ENCODE measurements at regions not wholly inside any gene's neighbourhood (a gene's known extent, or its start where the extent isn't known, plus 50 kb on each side); places are given as distances from the start of the nearest gene placed in this dataset.

DNA sequence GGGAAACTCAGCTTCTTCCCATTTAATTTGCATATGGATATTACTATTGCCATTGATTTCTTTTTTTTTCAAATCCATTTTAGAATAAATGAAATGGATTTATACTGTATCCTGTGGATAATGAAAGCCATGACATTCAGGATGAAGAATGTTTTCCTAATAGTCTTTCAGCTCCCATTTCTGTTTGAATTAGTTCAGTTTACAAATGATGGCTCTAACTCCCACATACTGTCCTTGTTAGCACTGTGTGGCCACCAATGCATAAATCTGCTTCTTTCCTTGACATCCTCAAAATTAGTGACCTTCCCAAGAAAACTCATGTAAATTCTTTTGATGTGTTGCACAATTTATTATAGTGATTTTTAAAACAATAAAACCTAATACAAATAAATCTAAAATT, 693.2 kb upstream of the GJE1 start:
- H3K9me3 ChIP-seq (ENCODE audit: control insufficient read depth, insufficient read depth, low read length) = no peaks in the 10 kb centered on the region
- H3K27me3 ChIP-seq (ENCODE audit: control insufficient read depth, insufficient read depth, low read length) = no peaks in the 10 kb centered on the region
- no peak for DNase-seq (ENCODE audit: low read depth, low spot score)
- H3K4me1 ChIP-seq (ENCODE audit: control insufficient read depth, insufficient read depth, low read length) = no peaks in the 10 kb centered on the region
- H3K36me3 ChIP-seq (ENCODE audit: control insufficient read depth, insufficient read depth, low read length) = no peaks in the 10 kb centered on the region
- H3K27ac ChIP-seq (ENCODE audit: low read length) = no peak overlapping the region
- H3K4me3 ChIP-seq (ENCODE audit: low read length) = no peak overlapping the region

DNA sequence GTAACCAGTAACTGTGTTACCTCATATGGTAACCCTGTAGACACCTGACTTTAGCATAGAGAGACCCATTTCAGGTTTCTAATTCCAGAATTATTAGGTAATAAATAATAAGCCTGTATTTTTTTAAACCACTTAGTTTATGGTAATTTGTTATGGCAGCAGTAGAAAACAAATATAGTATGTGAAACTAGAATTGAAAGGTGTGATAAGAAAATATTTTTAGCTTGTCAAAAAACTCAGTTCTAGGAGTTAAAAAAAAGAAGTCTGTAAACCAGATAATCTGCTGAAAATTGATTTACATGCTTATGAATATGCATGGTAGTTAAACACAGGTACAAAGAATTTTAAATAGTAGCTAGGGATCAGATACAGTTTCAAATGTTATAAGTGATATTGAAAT, 695.0 kb upstream of the GJE1 start:
- no peaks in the 10 kb centered on the region for H3K9me3 ChIP-seq (ENCODE audit: control insufficient read depth, insufficient read depth, low read length)
- H3K36me3 ChIP-seq (ENCODE audit: control insufficient read depth, insufficient read depth, low read length) = no peaks in the 10 kb centered on the region
- no peak overlapping the region for H3K4me3 ChIP-seq (ENCODE audit: low read length)

DNA sequence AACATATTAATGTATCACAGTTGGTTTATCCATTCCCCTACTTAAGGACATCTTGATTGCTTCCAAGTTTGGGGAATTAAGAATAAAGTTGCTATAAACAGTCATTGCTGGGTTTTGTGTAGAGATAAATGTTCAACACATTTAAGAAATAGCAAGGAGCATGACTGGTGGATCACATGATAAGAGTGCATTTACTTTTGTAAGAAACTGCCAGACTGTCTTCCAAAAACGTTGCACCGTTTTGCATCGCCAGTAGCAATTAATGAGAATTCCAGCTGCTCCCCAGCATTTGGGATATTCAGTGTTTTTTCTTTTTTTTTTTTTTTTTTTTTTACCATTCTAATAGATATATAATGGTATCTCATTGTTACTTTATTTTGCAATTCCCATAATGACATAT, 695.7 kb upstream of the GJE1 start:
- no peak for DNase-seq (ENCODE audit: low read depth, low spot score)
- WGBS (ENCODE audit: insufficient coverage, insufficient read length) = no CpG with 5 or more reads among the region's 3 CpGs
- no peak overlapping the region for H3K4me3 ChIP-seq (ENCODE audit: low read length)
- no peaks in the 10 kb centered on the region for H3K36me3 ChIP-seq (ENCODE audit: control insufficient read depth, insufficient read depth, low read length)
- H3K4me1 ChIP-seq (ENCODE audit: control insufficient read depth, insufficient read depth, low read length) = no peaks in the 10 kb centered on the region
- no peaks in the 10 kb centered on the region for H3K27me3 ChIP-seq (ENCODE audit: control insufficient read depth, insufficient read depth, low read length)
- no peaks in the 10 kb centered on the region for H3K9me3 ChIP-seq (ENCODE audit: control insufficient read depth, insufficient read depth, low read length)
- H3K27ac ChIP-seq (ENCODE audit: low read length) = no peak overlapping the region

More for the DNA sequence above, 695.0 kb upstream of the GJE1 start:
- Histone ChIP-seq H3K27me3 (ENCODE audit: control insufficient read depth, insufficient read depth, low read length) (no peaks in the 10 kb centered on the region), H3K4me1 (ENCODE audit: control insufficient read depth, insufficient read depth, low read length) (no peaks in the 10 kb centered on the region), H3K27ac (ENCODE audit: low read length) (no peak overlapping the region)
- no peak for DNase-seq (ENCODE audit: low read depth, low spot score)

DNA sequence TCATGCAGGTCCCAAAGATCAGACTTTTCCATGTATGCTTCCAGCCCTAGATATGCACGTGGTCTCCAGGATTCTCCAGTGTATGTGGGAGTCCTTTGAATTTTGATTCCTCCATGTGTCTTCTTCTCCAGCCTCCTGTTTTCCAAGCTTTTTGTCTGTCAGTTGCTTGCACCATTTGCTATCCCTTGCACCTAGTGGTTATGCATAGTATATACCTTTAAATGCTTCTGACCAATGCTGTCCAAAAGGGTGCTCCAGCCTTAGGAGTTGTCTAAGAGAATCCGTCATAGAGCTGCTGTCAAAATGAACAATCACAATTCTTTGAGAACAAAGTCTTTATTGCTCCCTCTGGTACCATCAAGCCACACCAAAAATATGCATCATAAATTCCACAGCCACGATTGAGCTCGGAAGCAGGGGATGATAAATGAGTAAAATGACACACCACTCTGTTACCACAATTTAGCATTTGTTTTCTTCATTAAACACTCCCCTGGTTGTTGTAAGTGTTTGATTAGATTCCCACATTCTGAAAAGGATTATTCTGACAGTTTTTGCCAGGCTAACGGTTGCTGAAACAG, 706.2 kb upstream of the GJE1 start:
- DNase-seq (ENCODE audit: low read depth, low spot score) = no peak
- H3K4me1 ChIP-seq (ENCODE audit: control insufficient read depth, insufficient read depth, low read length) = no peaks in the 10 kb centered on the region
- no CpG with 5 or more reads among the region's 5 CpGs for WGBS (ENCODE audit: insufficient coverage, insufficient read length)
- no peaks in the 10 kb centered on the region for H3K36me3 ChIP-seq (ENCODE audit: control insufficient read depth, insufficient read depth, low read length)
- no peak overlapping the region for H3K27ac ChIP-seq (ENCODE audit: low read length)
- no peaks in the 10 kb centered on the region for H3K27me3 ChIP-seq (ENCODE audit: control insufficient read depth, insufficient read depth, low read length)
- no peaks in the 10 kb centered on the region for H3K9me3 ChIP-seq (ENCODE audit: control insufficient read depth, insufficient read depth, low read length)
- H3K4me3 ChIP-seq (ENCODE audit: low read length) = no peak overlapping the region

DNA sequence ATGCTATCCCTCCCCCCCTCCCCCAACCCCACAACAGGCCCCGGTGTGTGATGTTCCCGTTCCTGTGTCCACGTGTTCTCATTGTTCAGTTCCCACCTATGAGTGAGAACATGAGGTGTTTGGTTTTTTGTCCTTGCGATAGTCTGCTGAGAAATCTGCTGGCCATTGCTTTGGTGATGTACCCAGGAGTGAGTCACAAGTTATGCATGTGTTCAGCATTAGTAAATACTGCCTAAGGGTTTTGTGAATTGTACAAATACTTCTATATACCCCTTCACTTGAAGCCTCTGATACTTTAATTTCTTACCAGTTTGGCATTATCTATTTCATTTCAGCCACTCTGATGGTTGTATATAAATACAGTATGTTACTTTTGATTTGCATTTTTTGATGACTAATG, 711.3 kb upstream of the GJE1 start:
- H3K27ac ChIP-seq (ENCODE audit: low read length) = no peak overlapping the region
- no CpG with 5 or more reads among the region's 4 CpGs for WGBS (ENCODE audit: insufficient coverage, insufficient read length)
- DNase-seq (ENCODE audit: low read depth, low spot score) = no peak
- no peaks in the 10 kb centered on the region for H3K36me3 ChIP-seq (ENCODE audit: control insufficient read depth, insufficient read depth, low read length)
- no peaks in the 10 kb centered on the region for H3K4me1 ChIP-seq (ENCODE audit: control insufficient read depth, insufficient read depth, low read length)
- H3K9me3 ChIP-seq (ENCODE audit: control insufficient read depth, insufficient read depth, low read length) = no peaks in the 10 kb centered on the region
- no peak overlapping the region for H3K4me3 ChIP-seq (ENCODE audit: low read length)
- H3K27me3 ChIP-seq (ENCODE audit: control insufficient read depth, insufficient read depth, low read length) = no peaks in the 10 kb centered on the region

DNA sequence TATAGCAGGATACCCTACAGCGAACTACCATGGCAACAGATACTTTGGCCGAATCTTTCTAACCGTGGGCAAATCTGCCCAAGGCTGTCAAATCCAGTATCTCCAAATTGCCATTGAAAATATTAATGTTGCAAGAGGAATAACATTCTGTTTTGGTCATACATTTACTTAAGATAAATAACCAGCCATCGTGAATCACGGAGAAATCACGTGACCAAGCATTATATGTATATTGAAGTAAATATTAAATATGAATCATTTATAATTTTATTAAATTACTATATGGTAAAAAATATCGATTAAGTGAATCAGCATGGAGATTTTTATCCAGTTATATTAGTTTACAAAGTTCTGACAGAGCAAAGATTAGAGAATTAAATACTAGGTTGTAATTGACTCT, 714.6 kb upstream of the GJE1 start:
- H3K9me3 ChIP-seq (ENCODE audit: control insufficient read depth, insufficient read depth, low read length) = no peaks in the 10 kb centered on the region
- no CpG with 5 or more reads among the region's 7 CpGs for WGBS (ENCODE audit: insufficient coverage, insufficient read length)
- no peak for DNase-seq (ENCODE audit: low read depth, low spot score)
- H3K27ac ChIP-seq (ENCODE audit: low read length) = no peak overlapping the region
- H3K4me1 ChIP-seq (ENCODE audit: control insufficient read depth, insufficient read depth, low read length) = no peaks in the 10 kb centered on the region
- no peaks in the 10 kb centered on the region for H3K36me3 ChIP-seq (ENCODE audit: control insufficient read depth, insufficient read depth, low read length)
- H3K27me3 ChIP-seq (ENCODE audit: control insufficient read depth, insufficient read depth, low read length) = no peaks in the 10 kb centered on the region
- no peak overlapping the region for H3K4me3 ChIP-seq (ENCODE audit: low read length)

DNA sequence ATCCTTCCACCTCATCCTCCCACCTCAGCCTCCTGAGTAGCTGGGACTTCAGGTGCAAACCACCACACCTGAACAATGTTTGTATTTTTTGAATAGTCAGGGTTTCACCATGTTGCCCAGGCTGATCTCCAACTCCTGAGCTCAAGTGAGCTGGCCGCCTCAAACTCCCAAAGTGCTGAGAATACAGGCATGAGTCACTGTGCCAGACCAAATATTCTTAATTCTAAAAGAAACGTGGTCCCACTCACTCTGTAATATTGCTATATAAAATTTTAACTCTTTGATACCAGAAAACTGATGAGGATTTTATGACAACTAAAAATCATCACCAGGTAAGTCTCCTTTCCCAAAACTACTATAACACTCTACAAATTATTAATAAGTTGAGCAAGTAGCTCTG, 716.8 kb upstream of the GJE1 start:
- Histone ChIP-seq H3K36me3 (ENCODE audit: control insufficient read depth, insufficient read depth, low read length) (no peaks in the 10 kb centered on the region), H3K27ac (ENCODE audit: low read length) (no peak overlapping the region), H3K4me3 (ENCODE audit: low read length) (no peak overlapping the region), H3K4me1 (ENCODE audit: control insufficient read depth, insufficient read depth, low read length) (no peaks in the 10 kb centered on the region), H3K27me3 (ENCODE audit: control insufficient read depth, insufficient read depth, low read length) (no peaks in the 10 kb centered on the region), H3K9me3 (ENCODE audit: control insufficient read depth, insufficient read depth, low read length) (no peaks in the 10 kb centered on the region)
- no CpG with 5 or more reads among the region's 2 CpGs for WGBS (ENCODE audit: insufficient coverage, insufficient read length)
- no peak for DNase-seq (ENCODE audit: low read depth, low spot score)

DNA sequence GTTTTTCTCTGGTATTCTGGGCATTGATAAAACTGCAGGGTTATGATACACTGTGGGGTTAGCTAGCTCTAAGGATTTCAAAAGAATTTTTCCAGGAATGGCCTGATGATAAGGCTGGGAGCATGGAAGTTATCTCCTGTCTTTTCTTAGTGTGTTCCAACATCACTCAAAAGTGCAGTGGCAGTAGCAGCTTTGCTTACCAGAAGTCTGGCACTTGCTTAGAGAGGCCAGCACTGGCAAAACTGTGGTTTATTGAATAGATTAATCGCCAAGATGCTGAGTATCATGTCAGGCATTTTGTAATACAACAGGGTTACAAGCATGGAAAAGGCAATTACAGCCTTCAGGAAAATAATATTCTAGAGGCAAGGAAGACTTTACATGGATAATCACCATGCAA, 719.5 kb upstream of the GJE1 start:
- WGBS (ENCODE audit: insufficient coverage, insufficient read length) = no CpG with 5 or more reads among the region's 1 CpG
- H3K9me3 ChIP-seq (ENCODE audit: control insufficient read depth, insufficient read depth, low read length) = peaks cover 1% of the 10 kb centered on the region; the same call in 1 of the 2 replicates
- H3K27ac ChIP-seq (ENCODE audit: low read length) = no peak overlapping the region
- H3K4me1 ChIP-seq (ENCODE audit: control insufficient read depth, insufficient read depth, low read length) = no peaks in the 10 kb centered on the region
- no peaks in the 10 kb centered on the region for H3K36me3 ChIP-seq (ENCODE audit: control insufficient read depth, insufficient read depth, low read length)
- no peaks in the 10 kb centered on the region for H3K27me3 ChIP-seq (ENCODE audit: control insufficient read depth, insufficient read depth, low read length)
- H3K4me3 ChIP-seq (ENCODE audit: low read length) = no peak overlapping the region
- DNase-seq (ENCODE audit: low read depth, low spot score) = no peak

DNA sequence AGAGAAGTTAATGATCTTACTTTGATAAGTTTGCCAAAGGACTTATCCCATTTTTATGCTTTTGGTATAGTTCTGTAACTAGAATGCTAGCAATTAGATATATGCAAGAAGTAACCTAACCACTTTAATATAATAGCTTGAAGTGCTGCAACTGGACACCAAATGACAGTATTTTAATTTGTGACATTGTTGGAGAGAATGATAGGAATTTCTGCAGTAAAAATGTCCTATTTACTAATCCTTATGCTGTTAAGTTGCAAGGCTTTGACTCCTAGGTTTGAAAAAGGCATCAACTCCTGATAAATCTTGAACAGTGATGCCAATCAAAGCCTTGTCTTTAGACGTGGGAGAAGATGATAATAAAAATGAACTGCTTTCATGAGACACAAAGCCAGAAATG, 726.0 kb upstream of the GJE1 start:
- peaks cover 3% of the 10 kb centered on the region for H3K9me3 ChIP-seq (ENCODE audit: control insufficient read depth, insufficient read depth, low read length)
- no peaks in the 10 kb centered on the region for H3K36me3 ChIP-seq (ENCODE audit: control insufficient read depth, insufficient read depth, low read length)
- DNase-seq (ENCODE audit: low read depth, low spot score) = no peak
- no CpG with 5 or more reads among the region's 1 CpG for WGBS (ENCODE audit: insufficient coverage, insufficient read length)
- H3K4me1 ChIP-seq (ENCODE audit: control insufficient read depth, insufficient read depth, low read length) = no peaks in the 10 kb centered on the region
- no peak overlapping the region for H3K4me3 ChIP-seq (ENCODE audit: low read length)
- no peak overlapping the region for H3K27ac ChIP-seq (ENCODE audit: low read length)
- no peaks in the 10 kb centered on the region for H3K27me3 ChIP-seq (ENCODE audit: control insufficient read depth, insufficient read depth, low read length)

DNA sequence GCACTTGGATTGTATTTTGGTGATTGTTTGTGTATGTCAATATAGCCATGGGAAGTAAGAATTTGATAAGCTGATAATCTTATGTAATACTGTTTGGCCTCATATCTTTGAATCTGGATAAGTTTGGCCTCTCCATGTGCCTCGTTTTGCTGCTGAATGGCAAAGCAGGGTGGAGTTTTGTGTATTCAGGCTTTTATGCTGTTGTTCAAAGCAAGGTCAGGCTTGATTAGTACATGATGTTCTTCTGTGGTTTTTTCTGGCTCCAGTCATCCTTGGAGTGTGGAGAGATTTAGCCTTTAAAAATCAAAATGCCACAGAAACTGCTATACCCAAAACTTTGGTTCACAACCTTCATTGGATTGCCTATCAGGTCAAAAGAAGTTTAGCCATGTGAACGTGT, 728.9 kb upstream of the GJE1 start:
- Histone ChIP-seq H3K4me3 (ENCODE audit: low read length) (no peak overlapping the region), H3K4me1 (ENCODE audit: control insufficient read depth, insufficient read depth, low read length) (no peaks in the 10 kb centered on the region), H3K27me3 (ENCODE audit: control insufficient read depth, insufficient read depth, low read length) (no peaks in the 10 kb centered on the region), H3K9me3 (ENCODE audit: control insufficient read depth, insufficient read depth, low read length) (peaks cover 3% of the 10 kb centered on the region), H3K27ac (ENCODE audit: low read length) (no peak overlapping the region), H3K36me3 (ENCODE audit: control insufficient read depth, insufficient read depth, low read length) (no peaks in the 10 kb centered on the region)
- no peak for DNase-seq (ENCODE audit: low read depth, low spot score)
- no CpG with 5 or more reads among the region's 2 CpGs for WGBS (ENCODE audit: insufficient coverage, insufficient read length)

DNA sequence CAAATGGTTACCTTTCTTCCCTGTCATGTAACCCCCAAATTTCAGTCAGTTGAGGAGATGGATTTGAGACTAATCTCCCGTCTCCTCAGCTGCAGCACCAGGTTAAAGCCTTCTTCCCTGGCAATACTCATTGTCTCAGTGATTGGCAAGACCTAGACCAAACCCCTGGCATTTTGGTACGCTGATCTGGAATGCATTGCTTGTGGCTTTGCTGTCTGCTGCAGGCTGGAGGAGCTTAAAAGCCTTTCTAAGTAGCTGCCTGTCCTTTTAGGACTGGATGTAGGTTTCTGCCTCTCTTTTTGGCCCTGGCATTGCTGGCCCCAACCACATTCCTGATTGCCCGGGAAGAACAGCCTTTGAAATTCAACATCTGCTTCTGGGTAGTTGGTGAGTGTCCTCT, 729.6 kb upstream of the GJE1 start:
- peaks cover under 1% of the 10 kb centered on the region for H3K9me3 ChIP-seq (ENCODE audit: control insufficient read depth, insufficient read depth, low read length)
- H3K4me3 ChIP-seq (ENCODE audit: low read length) = no peak overlapping the region
- no peaks in the 10 kb centered on the region for H3K27me3 ChIP-seq (ENCODE audit: control insufficient read depth, insufficient read depth, low read length)
- H3K4me1 ChIP-seq (ENCODE audit: control insufficient read depth, insufficient read depth, low read length) = no peaks in the 10 kb centered on the region
- H3K27ac ChIP-seq (ENCODE audit: low read length) = no peak overlapping the region
- WGBS (ENCODE audit: insufficient coverage, insufficient read length) = no CpG with 5 or more reads among the region's 3 CpGs
- no peak for DNase-seq (ENCODE audit: low read depth, low spot score)
- no peaks in the 10 kb centered on the region for H3K36me3 ChIP-seq (ENCODE audit: control insufficient read depth, insufficient read depth, low read length)

Measured in iPS DF 6.9 (cell line).